HG03095 (cell line): ENCODE measurements at regions not wholly inside any gene's neighbourhood (a gene's known extent, or its start where the extent isn't known, plus 50 kb on each side); places are given as distances from the start of the nearest gene placed in this dataset.

Experiments
- ATAC-seq: cut with Tn5 transposase; IDR thresholded peaks from one replicate; pipeline ENCODE4 v1.9.1; 2021; ENCODE audit warnings: moderate library complexity; ENCODE audit not compliant: unreplicated experiment

DNA sequence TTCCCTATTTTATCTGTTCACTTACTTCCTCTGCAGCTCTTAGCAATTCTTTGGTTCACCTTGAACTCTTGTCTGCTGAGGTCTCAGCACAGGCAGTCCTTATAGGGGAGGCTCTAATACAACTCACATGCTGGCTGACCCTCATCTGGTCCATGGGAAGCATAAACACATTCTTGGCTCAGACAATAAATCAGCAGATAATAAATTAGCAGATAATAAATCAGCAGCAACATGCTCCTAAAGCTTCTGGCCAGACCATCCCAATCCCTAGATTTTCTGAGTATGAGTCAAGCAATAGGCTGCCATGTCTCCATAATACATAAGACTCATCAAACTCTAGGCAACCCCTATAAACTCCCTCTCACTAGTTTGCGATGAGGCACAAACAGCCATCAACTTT, 208.6 kb upstream of the STEAP4 start:
- no peak for ATAC-seq

DNA sequence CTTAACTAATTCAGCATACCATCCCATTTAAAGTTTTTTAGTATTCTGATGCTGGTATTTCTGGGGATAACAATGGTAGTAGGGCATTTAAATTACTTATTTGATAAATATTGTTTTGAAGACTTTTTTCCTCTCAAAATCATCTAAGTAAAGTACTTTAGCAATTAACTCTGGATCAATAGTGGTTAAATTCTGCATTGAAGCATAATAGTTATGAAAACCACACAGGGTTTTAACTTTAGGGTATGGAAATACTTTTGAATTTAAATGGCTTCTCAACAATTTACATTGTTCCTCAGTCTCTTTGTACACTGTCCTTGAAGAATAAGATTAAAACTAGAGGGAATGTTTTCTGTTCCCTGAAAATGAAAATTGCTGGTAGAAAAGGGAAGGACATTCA, 202.6 kb upstream of the STEAP4 start:
- ATAC-seq: no peak

DNA sequence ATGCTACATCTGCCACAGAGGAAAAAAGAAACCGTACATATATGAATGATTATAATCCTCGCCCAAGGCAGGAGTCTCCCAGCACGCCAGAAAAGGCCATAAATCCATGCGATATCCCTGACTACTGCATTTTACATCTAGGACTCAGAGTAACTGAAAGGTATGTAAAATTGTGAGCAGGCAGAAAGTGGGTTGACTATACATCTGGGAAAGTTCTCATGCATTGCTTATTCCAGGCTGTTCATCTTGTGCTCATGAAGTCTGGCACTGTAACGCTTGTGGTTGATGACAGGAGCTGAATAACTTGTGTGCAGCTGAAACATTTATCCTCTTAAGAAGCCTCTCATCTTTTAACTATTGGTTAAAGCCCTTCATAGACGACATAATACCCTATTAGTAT, 193.4 kb upstream of the STEAP4 start:
- ATAC-seq: no peak

DNA sequence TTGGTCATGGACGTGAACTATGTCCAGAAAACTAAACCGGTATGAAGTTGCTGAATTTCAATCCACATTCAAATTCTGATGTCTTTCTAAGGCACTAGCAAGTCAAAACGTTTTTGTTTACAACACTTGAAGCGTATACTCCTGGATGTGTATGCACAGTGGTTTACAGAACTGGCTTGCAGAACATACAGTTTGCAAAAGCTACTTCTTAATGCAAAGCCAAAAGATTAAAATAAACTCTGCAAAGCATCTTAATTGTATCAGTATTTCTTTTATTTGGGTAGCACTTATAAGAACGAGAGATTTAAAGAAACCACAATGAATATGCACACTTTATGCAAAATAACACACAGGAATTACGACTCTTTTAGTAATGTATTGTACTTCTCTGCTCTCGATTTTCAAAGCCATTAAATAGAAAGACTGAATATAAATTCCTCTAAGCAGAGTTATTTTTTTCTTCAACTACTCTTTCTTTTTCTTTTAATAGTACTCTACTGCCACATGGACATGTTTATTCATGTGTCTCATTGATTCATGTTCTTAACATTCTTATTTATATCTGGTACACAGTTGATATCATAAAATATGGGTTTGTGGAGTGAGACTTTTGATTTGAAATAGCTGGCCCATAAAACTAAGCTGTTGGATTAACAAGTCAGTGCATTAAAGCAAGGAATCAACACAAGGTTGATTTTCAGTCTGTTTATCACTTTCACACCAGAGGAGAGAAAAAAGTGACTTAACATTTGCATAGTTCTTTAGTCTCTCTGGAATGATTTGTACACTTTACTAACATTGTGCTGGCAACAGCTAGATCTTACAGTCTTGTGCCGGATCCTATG, 189.4 kb upstream of the STEAP4 start:
- ATAC-seq: no peak

DNA sequence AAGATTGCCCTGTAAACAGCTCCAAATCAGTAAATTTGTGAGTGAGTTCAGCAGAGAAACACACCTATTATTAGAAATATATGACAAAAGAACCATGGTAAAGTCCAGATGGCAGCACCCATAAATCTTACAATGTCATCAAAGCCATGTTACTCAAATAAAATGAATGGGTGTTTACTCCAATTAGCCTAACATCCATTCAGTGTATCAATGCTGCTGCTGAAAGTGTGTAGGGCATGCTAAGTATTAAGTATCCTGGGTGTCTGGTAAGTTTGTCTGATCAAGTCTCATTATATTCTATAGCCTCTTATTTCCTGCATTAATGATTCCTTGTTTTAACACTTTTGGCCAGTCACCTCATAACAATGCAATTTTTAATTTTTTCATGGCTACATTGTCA, 185.5 kb upstream of the STEAP4 start:
- no peak for ATAC-seq

DNA sequence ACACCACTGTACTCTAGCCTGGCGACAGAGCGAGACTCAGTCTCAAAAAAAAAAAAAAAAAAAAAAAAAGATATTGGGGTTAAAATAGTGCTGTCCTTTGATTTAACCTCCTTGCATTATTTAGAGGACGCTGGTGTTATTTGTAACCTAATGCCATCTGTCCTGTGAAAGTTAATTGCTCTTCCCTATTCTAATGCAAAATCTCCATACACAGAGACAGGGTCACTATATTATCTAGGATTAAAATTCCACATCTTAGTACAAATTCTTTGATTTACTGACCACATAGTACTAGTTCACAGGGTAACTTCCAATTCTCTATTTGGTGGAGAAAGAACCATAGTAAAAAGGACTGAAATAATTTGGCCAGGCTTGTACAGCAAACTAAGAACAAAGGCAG, 184.2 kb upstream of the STEAP4 start:
- no peak for ATAC-seq

DNA sequence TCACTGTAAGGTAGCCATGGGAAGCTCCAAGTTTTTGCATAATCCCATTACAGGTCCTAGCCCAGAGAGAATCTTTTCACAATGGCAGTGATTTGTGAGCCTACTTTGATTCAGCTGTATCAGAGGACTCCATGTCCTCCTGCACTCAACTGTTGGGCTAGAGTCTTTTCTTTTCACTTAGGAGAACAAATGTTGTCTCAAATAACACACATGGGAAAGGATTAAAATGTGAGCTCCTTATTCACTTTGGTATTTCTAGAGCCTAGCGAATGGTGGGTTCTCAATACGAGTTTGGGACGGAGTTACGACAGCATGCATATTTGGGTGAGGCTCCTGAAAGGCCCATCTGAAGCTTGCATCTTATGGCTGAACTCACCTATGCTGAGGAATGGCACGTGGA, 183.5 kb upstream of the STEAP4 start:
- ATAC-seq: no peak

DNA sequence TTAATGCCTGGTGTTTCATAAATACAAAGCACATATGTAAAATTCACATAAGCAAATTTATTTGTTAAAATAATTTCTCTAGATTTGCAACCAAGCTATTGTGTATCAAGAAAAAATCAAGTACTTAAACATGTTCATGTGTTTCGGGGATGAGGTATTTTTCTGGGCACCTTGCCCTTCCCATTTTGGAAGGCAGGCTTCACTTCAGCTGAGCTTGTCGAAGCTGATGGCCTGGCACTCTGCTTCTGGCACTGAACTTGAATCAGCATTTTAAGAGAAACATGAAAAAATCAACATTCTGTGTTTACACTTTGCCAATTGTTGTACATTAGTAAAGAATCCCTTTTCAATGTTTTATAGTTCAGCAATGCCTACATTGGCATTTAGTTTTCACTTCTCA, 179.1 kb upstream of the STEAP4 start:
- ATAC-seq: no peak

DNA sequence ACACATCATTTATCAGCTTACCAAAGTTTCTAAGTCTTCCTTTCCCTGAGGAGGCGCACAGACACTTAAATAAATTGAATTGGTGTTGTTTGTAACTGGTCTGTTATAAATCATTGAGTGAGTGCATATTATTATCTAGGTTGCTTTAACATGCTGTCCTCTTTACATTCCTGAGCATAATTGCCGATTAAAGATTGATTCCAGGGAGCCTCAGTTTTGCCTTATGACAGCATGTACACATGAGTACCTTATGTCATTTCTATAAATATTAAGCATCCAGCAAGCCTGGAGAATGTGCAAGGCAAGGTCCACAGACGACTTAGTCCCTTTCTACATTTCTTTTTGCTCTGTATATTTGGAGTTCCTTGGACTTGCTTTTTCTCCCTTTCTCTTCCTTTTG, 177.9 kb upstream of the STEAP4 start:
- ATAC-seq: no peak

DNA sequence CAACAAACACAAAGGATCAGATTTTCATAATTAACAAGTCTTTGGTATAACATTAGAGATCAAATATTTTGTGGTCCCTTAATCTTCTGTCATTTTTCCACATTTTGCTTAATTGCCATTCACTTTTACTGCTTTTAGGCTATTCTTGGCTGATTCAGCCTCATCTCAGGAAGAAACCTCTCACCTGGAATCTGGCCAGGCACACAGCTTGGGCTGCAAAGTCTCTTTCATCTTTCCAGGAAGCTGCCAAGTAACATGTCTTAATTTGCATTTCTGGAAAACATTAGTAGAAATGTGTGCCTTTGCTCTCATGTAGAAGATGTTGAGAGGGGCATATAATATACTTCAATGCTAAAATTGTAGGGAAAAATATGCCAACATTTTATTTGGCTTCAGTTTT, 174.2 kb upstream of the STEAP4 start:
- no peak for ATAC-seq

DNA sequence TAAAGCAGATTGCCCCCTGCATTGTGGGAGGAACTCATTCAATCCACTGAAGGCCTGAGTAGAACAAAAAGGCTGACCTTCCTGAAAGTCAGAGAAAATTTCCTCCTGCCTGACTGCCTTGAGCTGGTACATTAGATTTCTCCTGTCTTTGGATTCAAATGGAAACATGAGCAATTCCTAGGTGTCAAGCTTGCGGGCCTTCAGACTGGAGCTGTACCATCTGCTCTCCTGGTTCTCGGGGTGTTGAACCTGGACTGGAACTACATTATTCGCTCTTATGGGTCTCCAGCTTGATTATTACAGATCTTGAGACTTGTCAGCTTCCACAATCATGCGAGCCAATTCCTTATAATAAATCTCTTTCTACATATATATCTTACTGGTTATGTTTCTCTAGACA, 173.6 kb upstream of the STEAP4 start:
- no peak for ATAC-seq

DNA sequence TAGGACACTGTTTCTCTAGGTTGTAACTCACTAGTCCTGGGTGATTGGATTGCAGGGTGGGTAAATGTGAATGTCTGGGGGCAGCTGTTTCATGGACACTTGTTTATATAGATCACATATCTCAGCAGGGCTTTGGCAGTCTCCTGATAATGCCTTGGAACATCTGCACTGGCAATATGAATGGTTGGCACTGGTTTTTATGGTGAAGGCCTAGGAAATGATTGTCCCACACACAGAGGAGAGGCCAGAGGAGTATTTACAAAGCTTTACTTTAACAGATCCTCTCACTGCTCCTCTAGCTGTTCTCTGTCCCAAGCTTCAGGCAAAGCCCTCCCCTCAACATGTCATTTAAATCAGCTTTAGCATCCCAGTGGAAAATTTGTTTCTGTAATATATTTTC, 171.3 kb upstream of the STEAP4 start:
- no peak for ATAC-seq

DNA sequence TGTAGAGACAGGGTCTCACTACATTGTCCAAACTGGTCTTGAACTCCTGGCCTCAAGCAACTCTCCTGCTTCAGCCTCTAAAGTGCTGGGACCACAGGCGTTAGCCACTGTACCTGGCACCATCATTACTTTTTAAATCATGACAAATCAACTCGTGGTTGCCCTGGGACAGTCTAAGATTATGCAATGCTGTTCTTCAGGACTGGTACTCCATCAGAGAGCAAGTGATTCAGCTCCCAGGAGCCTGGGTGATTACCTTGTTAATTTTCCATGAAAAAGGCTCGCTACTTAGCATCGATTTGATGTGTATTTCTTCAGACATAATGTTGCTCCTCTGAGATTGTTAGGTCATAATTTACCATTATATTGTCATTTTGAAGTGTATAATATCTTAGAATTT, 158.9 kb upstream of the STEAP4 start:
- no peak for ATAC-seq

DNA sequence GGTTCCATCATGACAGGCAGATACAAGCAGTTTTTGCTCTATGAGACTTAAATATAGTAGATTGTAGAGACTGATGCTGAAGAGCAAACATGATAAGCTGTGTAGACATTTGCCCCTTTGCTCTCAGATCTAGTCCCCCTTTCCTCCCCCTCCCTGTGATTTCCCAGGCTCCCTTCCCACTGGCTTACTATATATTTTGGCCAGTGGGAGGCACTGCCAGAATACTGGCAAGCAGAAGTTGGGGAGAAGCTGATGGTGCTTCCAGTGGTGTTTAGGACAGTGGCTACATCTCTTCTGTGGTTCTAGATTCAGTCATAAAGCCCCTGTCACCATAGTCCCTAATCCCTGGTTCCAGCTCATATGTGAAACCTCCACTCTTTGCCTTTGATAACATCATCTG, 156.1 kb upstream of the STEAP4 start:
- ATAC-seq: no peak

DNA sequence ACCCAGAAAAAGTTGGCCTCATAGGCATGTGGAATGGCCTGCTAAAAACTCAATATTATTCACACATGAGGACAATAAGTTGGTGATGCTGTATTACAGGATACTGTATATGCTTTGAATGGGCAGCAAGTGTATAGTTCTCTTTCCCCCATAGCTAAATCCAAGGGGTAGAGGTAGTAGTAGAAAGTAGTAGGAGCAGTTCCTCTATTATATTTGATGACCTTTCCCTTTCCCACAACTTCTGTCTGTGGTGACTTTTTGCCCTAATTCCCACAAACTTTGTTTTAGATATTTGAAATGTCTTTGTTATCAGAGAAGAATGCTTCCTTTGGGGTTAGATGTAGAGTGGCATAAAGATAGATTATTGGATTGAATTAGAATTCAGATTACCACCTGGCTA, 154.0 kb upstream of the STEAP4 start:
- no peak for ATAC-seq

DNA sequence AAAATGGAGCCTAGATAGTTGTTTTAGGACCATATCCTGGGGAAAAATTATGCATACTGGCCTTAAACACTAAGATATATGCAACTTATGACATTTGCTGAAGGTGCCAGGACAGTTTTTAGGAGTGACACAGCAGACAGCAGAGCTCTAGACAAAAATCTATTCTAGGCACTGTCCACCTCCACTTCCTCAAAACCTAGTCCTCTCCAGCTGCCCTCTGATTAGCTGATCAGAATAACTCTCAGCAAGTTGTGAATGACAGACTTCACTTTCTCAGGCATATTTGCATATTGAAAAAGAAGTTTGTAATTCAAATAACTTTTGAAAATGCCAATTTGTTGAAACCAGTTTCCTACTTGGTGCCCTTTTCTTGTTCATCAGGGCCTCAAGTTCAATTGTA, 152.3 kb upstream of the STEAP4 start:
- ATAC-seq: no peak

DNA sequence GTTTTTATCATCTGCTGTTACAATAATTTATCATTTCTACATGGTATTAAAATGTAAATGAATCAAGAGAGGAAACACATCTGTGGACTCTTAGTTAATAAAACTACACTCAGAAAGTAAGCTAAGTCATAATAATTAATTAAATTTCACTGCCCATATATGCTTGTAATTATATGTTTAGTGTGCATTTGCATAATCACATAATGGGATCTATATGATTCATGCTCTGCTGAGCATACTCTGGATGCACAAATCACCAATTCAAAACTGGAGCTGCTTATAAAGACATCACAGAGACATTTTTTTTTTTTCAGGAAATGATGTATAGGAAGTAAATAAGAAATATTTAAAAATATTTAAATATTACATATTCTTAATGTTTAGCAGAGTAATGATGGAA, 151.6 kb upstream of the STEAP4 start:
- no peak for ATAC-seq

DNA sequence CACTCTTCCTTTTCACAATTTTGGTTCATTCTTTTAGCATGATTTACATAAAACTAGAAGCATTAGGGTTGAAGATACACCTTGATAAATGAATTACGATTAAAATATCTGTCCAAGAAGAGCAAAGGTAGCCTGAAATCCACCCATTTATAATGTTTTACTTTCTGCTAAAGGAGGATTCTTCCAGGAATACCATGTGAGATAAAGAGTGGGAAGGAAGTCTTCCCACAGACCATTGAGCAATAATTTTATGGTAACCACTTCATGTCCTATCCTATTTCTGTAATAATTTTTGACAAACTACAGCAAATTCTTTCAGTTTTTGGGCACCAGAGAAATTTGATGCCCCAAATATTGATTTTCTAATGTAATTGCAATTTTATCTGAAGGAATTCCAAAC, 150.6 kb upstream of the STEAP4 start:
- ATAC-seq: no peak

DNA sequence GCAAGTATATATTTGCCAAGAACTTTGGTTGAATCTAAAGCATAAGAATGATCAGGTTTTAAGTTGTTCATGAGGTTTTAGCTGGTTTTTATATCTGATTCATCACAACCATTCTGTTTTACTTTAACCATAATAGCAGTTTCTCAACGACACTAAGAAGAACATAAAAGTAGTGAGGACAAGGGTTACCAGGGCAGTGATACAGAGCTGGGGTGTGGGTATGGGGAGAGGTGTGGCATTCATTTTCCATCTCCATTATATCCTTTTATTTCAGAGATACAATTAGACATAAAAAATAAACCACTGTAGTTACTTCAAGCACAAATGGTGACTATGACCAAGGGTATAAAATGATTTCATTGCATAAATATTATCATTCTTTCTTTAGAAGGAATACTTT, 149.8 kb upstream of the STEAP4 start:
- no peak for ATAC-seq

DNA sequence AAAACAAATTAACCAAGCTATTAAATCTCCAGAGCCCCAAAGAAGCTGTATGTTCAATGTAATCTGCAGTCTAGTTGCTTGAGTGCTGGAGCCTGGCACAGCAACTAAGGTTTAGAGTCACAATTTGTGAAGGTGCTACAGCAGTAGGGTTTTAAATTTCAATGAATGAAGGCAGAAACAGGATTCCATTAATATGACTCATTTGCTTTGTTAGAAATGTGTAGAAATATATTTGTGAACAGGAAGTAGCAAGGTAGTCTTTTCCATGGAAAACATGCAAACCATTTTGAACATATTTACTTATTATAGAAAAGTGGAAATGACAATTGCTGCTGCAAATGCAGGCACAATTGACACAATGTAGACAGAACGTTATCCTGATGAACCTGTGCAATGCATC, 149.0 kb upstream of the STEAP4 start:
- ATAC-seq: no peak

DNA sequence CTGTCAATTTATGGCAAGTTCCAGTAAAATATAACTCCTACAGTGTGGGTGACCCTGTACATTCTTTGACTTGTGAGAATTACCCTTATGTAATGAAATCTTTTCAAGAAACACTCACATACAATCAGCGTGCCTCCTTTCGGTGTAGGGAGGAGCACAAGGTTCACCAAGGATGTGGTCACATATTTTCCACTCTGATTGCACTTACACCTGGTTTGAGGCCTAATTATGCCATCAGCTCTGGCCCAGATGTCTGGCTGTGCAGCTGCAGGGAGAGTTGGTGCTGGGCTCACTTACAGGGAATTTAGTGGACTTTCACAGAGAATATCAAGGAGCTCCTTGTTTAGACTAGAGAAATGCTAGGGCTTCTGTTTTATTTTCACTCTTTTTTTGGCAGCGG, 146.0 kb upstream of the STEAP4 start:
- ATAC-seq: no peak

DNA sequence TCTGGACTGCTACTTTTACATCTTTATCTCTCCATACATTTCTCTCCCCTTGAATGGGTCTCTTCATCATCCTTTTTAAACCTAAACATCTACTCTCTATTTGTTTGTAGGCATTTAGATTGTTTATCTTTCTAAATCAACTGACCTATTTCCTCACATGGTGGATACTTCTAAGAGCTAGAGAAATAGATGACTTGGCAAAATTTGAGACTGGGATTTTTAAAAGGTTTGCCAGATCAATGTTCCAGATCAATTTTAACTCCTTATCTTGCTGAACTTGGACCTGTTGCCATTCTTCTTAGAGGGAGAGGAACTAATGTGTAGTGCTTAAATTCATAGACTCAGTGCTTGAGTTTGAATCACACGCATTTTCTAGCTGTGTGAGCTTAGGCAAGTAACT, 144.2 kb upstream of the STEAP4 start:
- no peak for ATAC-seq

DNA sequence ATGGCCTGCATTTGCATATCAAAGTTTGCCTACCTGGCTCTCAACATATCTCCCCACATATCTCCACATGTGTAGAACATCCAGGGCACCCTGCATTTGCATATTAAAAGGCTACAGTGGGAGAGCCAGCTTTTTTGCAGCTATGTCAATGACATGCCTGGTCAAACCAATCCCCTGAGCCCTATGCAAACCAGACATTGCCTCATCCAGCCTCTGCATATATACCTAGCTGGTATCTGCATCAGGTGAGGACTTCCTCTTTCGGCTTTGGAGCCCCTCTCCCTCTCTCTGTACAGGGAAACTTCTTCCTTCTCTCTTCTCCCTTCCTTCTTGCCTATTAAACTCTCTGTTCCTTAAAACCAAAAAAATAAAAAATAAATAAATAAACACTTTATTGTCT, 142.7 kb upstream of the STEAP4 start:
- no peak for ATAC-seq
